Glutamatergic neuron (in vitro differentiated cells): ENCODE measurements at regions not wholly inside any gene's neighbourhood (a gene's known extent, or its start where the extent isn't known, plus 50 kb on each side); places are given as distances from the start of the nearest gene placed in this dataset.

ENCODE experiments used
- DNase-seq: peaks from one replicate; pipeline ENCODE4 v3.0.0; 2022
- H3K27ac Mint-ChIP-seq: one replicate; pipeline ENCODE4 v1.8.0; 2020; ENCODE audit warnings: mild to moderate bottlenecking, mixed read lengths, inconsistent platforms; ENCODE audit not compliant: unreplicated experiment
- H3K27me3 Mint-ChIP-seq: one replicate; pipeline ENCODE4 v1.8.0; 2020; ENCODE audit warnings: mild to moderate bottlenecking, moderate library complexity, mixed read lengths, inconsistent platforms; ENCODE audit not compliant: unreplicated experiment
- H3K36me3 Mint-ChIP-seq: one replicate; pipeline ENCODE4 v1.8.0; 2020; ENCODE audit warnings: mild to moderate bottlenecking, mixed read lengths, inconsistent platforms; ENCODE audit not compliant: unreplicated experiment
- H3K4me1 Mint-ChIP-seq: one replicate; pipeline ENCODE4 v1.8.0; 2020; ENCODE audit warnings: mild to moderate bottlenecking, low read depth, mixed read lengths, inconsistent platforms; ENCODE audit not compliant: unreplicated experiment
- H3K4me3 Mint-ChIP-seq: one replicate; pipeline ENCODE4 v1.8.0; 2020; ENCODE audit warnings: mild to moderate bottlenecking, mixed read lengths, inconsistent platforms; ENCODE audit not compliant: unreplicated experiment
- H3K9me3 Mint-ChIP-seq: one replicate; pipeline ENCODE4 v1.8.0; 2020; ENCODE audit warnings: mild to moderate bottlenecking, moderate library complexity, mixed read lengths, inconsistent platforms; ENCODE audit not compliant: unreplicated experiment
- CTCF ChIP-seq: fragments of 200-600 bp; sonication (generic); IDR thresholded peaks from one replicate; pipeline ENCODE4 v1.5.0; 2021; ENCODE audit not compliant: partially characterized antibody, unreplicated experiment

GRCh38 chr9:1962122-1962521 is 53.0 kb upstream of the SMARCA2 start:
- Mint-ChIP-seq H3K36me3 (no peaks in the 10 kb centered on the region), H3K4me3 (no peak overlapping the region), H3K27me3 (peaks cover 4% of the 10 kb centered on the region), H3K27ac (no peak overlapping the region), H3K9me3 (peaks cover 7% of the 10 kb centered on the region), H3K4me1 (peaks cover 41% of the 10 kb centered on the region)
- DNase-seq: no peak
- TF ChIP-seq CTCF: no peak

- peaks cover 7% of the 10 kb centered on the region for H3K9me3 Mint-ChIP-seq
- no peaks in the 10 kb centered on the region for H3K36me3 Mint-ChIP-seq
- H3K4me1 Mint-ChIP-seq: peaks cover 39% of the 10 kb centered on the region
- no peak for DNase-seq
- no peak for TF ChIP-seq CTCF
- peaks cover 4% of the 10 kb centered on the region for H3K27me3 Mint-ChIP-seq
- no peak overlapping the region for H3K27ac Mint-ChIP-seq
- no peak overlapping the region for H3K4me3 Mint-ChIP-seq
Observed at GRCh38 chr9:1962588-1963106, 52.5 kb upstream of the SMARCA2 start.

GRCh38 chr9:1964093-1964492 is 51.1 kb upstream of the SMARCA2 start:
- DNase-seq: no peak
- H3K27me3 Mint-ChIP-seq: peaks cover 4% of the 10 kb centered on the region
- peaks cover 7% of the 10 kb centered on the region for H3K9me3 Mint-ChIP-seq
- H3K4me3 Mint-ChIP-seq: no peak overlapping the region
- H3K4me1 Mint-ChIP-seq: peaks cover 28% of the 10 kb centered on the region
- no peak for TF ChIP-seq CTCF
- no peaks in the 10 kb centered on the region for H3K36me3 Mint-ChIP-seq
- no peak overlapping the region for H3K27ac Mint-ChIP-seq
